HG02870 (cell line): ENCODE measurements at regions not wholly inside any gene's neighbourhood (a gene's known extent, or its start where the extent isn't known, plus 50 kb on each side); places are given as distances from the start of the nearest gene placed in this dataset.
"Not testable (repeated sequence)": the region's sequence is repeated elsewhere in the genome, so short reads cannot be mapped to it uniquely, and the experiment has no call there.

Experiments used
- ATAC-seq: cut with Tn5 transposase; IDR thresholded peaks from one replicate; pipeline ENCODE4 v1.9.1; 2021; ENCODE audit warnings: mild to moderate bottlenecking, moderate library complexity; ENCODE audit not compliant: unreplicated experiment

- ATAC-seq, result no peak
Measured at GRCh38 chrX:148259990-148260389, 240.4 kb upstream of the AFF2 start.

GRCh38 chrX:148265829-148266228 lies 234.6 kb upstream of the AFF2 start:
- ATAC-seq, result no peak

- no peak for ATAC-seq
Measured at GRCh38 chrX:148268673-148269072, 231.7 kb upstream of the AFF2 start.

- no peak for ATAC-seq
Measured at GRCh38 chrX:148269513-148269912, 230.9 kb upstream of the AFF2 start.

DNA sequence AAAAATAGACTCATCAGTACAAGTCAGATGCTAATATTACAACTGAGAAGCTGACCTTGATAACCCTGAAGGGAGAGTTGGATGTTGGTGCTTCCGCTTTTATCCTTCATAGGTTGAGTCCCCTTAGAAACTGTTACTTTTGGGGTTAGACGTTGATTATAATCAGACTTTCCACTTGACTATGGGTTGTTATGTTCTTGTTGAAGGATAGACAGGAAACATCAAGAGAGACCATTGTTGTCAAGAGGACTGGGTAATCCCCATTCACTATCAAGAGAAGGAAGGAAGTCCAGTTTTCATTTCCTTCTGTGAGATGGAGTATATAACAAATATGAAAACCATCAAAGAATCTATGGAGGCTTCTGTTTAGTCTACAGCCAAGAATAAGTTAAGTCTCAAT lies 229.9 kb upstream of the AFF2 start:
- ATAC-seq, result no peak

GRCh38 chrX:148271263-148271662 lies 229.2 kb upstream of the AFF2 start:
- no peak for ATAC-seq

- no peak for ATAC-seq
Measured at GRCh38 chrX:148281920-148282319, 218.5 kb upstream of the AFF2 start.

DNA sequence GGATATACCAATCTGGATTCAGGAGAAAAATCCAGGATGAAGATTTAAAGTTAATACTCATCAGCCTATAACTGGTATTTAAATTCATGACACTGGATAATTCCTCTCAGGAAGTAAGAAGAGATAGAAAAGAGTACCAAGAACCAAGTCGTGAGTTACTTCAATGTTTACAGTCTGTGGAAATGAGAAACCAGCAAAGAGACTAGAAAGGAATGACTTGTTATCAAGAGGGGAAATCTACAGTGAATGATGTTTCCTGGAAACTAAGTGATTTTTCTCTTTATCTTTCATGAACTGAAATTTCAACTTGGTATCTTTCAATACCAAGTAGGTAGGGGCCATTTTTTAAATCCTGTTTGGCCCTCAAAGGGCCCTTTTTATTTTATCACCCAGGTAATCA lies 217.9 kb upstream of the AFF2 start:
- ATAC-seq, result no peak

DNA sequence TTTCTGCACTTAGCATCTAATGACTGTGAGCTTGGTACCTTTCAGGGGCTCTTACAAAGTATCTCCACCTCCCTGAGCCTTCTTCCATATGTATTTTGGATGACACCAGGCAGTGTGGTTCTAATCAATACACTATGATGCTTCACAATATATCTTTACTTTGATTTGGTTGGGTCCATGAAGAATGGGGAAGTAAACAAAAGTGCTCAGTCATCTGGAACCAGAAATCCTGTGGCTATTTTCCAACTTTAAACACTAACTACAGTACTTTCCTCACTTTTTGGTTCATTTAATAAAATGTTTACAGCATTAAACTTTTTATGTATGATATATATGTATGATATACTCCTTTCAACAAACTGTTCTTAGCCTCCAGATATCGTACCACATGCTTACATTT lies 216.4 kb upstream of the AFF2 start:
- no peak for ATAC-seq

- no peak for ATAC-seq
Measured at GRCh38 chrX:148284821-148285220, 215.6 kb upstream of the AFF2 start.

DNA sequence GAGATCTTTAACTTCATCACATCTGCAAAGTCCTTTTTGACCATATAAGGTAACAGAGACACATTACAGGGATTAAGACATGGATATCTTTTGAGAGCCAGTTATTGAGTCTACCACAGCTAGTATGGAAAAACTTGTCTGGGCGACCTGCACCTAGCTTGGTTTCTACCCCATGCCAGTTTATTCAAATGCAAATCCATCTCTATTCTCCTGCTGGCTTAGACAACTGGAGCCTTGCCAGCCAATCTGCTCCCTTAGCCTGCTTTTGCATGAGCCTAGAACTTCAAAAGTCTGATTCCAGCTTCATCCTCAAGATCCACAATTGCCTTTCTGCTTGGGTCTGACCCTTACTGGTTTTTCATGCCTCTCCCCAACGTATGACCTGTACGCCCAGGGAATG lies 212.0 kb upstream of the AFF2 start:
- ATAC-seq, result no peak

GRCh38 chrX:148290041-148290440 lies 210.4 kb upstream of the AFF2 start:
- no peak for ATAC-seq

- no peak for ATAC-seq
Measured at GRCh38 chrX:148290931-148291330, 209.5 kb upstream of the AFF2 start.

- ATAC-seq, result no peak
Measured at GRCh38 chrX:148298737-148299136, 201.7 kb upstream of the AFF2 start.

- not testable (repeated sequence) for ATAC-seq
Measured at GRCh38 chrX:148305214-148305613, 195.2 kb upstream of the AFF2 start.

DNA sequence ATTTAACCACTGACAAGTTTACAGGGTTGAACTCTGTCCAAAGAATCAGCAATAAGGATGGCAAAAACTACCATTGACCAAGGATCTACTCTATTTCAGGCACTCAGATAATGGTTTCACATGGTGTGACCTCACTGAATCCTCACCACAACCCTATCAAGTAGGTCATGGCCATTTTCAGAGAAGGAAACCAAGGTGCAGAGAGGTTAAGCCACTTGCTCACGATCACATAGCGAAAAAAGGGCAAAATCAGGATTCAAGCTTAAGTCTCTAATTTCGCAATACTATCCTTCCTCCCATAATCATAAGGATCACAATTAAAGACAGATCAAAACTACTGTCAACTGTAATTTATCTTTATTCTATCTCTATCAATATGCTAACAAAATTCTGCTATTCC lies 191.0 kb upstream of the AFF2 start:
- ATAC-seq, result no peak

GRCh38 chrX:148310426-148311165 lies 189.8 kb upstream of the AFF2 start:
- ATAC-seq, result peak; percentile 75

- no peak for ATAC-seq
Measured at GRCh38 chrX:148311544-148311943, 188.9 kb upstream of the AFF2 start.

DNA sequence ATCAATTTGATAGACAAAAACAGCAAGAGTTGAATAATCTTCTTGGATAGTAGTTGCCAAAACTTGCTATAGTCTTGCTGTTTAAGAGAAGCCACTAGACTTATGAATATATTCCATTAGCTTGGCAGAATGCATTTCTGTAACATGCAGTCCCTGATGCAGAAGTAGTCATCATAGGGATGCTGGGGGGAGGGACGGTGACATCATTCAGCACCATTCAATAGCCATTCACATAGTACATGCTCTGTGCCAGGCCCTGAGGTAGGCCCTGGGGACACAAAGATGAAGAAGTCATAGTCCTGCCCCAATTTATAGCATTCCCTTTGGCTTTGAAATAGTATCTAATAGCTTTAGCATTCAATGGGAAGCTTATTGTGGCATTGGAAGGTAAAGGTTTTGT lies 185.5 kb upstream of the AFF2 start:
- no peak for ATAC-seq

DNA sequence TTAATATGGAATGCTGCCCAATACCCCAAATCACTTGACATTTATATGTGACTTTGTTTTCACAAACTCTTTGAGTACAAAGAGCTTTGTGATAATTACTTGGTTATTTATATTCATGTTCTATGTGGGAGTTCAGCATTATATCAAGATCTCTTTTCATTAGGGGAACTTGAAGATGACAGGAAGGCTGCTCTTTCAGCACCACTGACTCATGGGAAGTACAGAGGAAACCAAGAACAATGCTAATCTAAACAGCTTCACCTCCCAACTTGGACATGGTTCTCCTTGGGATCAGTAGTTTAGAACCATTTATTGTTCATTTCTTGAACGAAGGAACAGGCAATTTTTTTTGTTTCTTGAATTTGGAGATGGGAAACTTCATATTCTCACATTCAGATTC lies 184.0 kb upstream of the AFF2 start:
- ATAC-seq, result no peak

GRCh38 chrX:148322906-148323305 lies 177.5 kb upstream of the AFF2 start:
- ATAC-seq, result no peak

- no peak for ATAC-seq
Measured at GRCh38 chrX:148333989-148334388, 166.4 kb upstream of the AFF2 start.

- ATAC-seq, result no peak
Measured at GRCh38 chrX:148337873-148338272, 162.5 kb upstream of the AFF2 start.
